Mesenchymal stem cell (in vitro differentiated cells and primary cell): ENCODE measurements at regions not wholly inside any gene's neighbourhood (a gene's known extent, or its start where the extent isn't known, plus 50 kb on each side); places are given as distances from the start of the nearest gene placed in this dataset.
"Not testable (repeated sequence)": the region's sequence is repeated elsewhere in the genome, so short reads cannot be mapped to it uniquely, and the experiment has no call there.

ENCODE experiments used
- DNase-seq: peaks from one replicate; pipeline ENCODE4 v3.0.0-alpha.2; 2013
- H2AFZ ChIP-seq: one replicate; pipeline ENCODE4 v1.6.1; 2013; ENCODE audit warnings: low read depth, mild to moderate bottlenecking, control low read depth, inconsistent platforms, low read length, moderate library complexity
- H2AK5ac ChIP-seq: 2 replicates; pipeline ENCODE4 v1.6.1; 2013; ENCODE audit warnings: low read length, moderate library complexity, mild to moderate bottlenecking, inconsistent platforms; ENCODE audit not compliant: severe bottlenecking
- H2BK120ac ChIP-seq: one replicate; pipeline ENCODE4 v1.6.1; 2013; ENCODE audit warnings: low read depth, mild to moderate bottlenecking, inconsistent platforms, low read length, moderate library complexity
- H2BK12ac ChIP-seq, 2 experiments: one replicate each; pipeline ENCODE4 v1.6.1; 2013; ENCODE audit warnings: inconsistent platforms in 2 of 2, low read length in 2 of 2, mild to moderate bottlenecking in 2 of 2, moderate library complexity in 2 of 2, control low read depth in 1 of 2
- H2BK15ac ChIP-seq: one replicate; pipeline ENCODE4 v1.6.1; 2013; ENCODE audit warnings: mild to moderate bottlenecking, low read depth, inconsistent platforms; ENCODE audit not compliant: poor library complexity, severe bottlenecking
- H2BK5ac ChIP-seq: 2 replicates; pipeline ENCODE4 v1.6.1; 2013; ENCODE audit warnings: low read depth, mild to moderate bottlenecking, low read length, control low read depth, inconsistent platforms; ENCODE audit not compliant: poor library complexity, severe bottlenecking
- H3K14ac ChIP-seq, 2 experiments: one replicate each; pipeline ENCODE4 v1.6.1; 2013; ENCODE audit warnings: inconsistent platforms in 2 of 2, low read length in 2 of 2, control low read depth in 1 of 2, mild to moderate bottlenecking in 1 of 2, moderate library complexity in 1 of 2
- H3K18ac ChIP-seq, 2 experiments: one replicate each; pipeline ENCODE4 v1.6.1; 2013; ENCODE audit warnings: inconsistent platforms in 2 of 2, low read length in 2 of 2, control low read depth in 1 of 2, low read depth in 1 of 2, mild to moderate bottlenecking in 1 of 2
- H3K23ac ChIP-seq, 2 experiments: one replicate each; pipeline ENCODE4 v1.6.1; 2013; ENCODE audit warnings: inconsistent platforms in 2 of 2, low read length in 2 of 2, mild to moderate bottlenecking in 2 of 2, moderate library complexity in 2 of 2, control low read depth in 1 of 2
- H3K27ac ChIP-seq: 2 replicates; pipeline ENCODE4 v1.5.1; 2013; ENCODE audit warnings: mild to moderate bottlenecking, moderate library complexity, low read length, control low read depth, inconsistent platforms; ENCODE audit not compliant: poor library complexity, severe bottlenecking
- H3K27me3 ChIP-seq, 2 experiments: 2 replicates each; pipeline versions ENCODE4 v1.6.1 to v1.7.0; 2013; ENCODE audit warnings: low read length in 2 of 2, mild to moderate bottlenecking in 2 of 2, moderate library complexity in 2 of 2, control low read depth in 1 of 2, inconsistent platforms in 1 of 2; ENCODE audit not compliant: control insufficient read depth in 1 of 2, insufficient read depth in 1 of 2
- H3K36me3 ChIP-seq, 2 experiments: 2 replicates each; pipeline versions ENCODE4 v1.6.1 to v1.7.0; 2013; ENCODE audit warnings: low read length in 2 of 2, control low read depth in 1 of 2, inconsistent platforms in 1 of 2, low read depth in 1 of 2, mild to moderate bottlenecking in 1 of 2; ENCODE audit not compliant: insufficient read depth in 2 of 2, control insufficient read depth in 1 of 2
- H3K4ac ChIP-seq, 2 experiments: one replicate each; pipeline ENCODE4 v1.6.1; 2013; ENCODE audit warnings: inconsistent platforms in 2 of 2, low read length in 2 of 2, mild to moderate bottlenecking in 2 of 2, moderate library complexity in 2 of 2, control low read depth in 1 of 2, low read depth in 1 of 2
- H3K4me1 ChIP-seq: 2 replicates; pipeline ENCODE4 v1.6.1; 2013; ENCODE audit warnings: low read depth, low read length, control low read depth; ENCODE audit not compliant: control insufficient read depth, insufficient read depth
- H3K4me2 ChIP-seq: 2 replicates; pipeline ENCODE4 v1.6.1; 2013; ENCODE audit warnings: low read length, mild to moderate bottlenecking, inconsistent platforms; ENCODE audit not compliant: poor library complexity, severe bottlenecking
- H3K4me3 ChIP-seq, 2 experiments: 2 replicates each; pipeline versions ENCODE4 v1.5.1 to v1.7.0; 2013; ENCODE audit warnings: low read length in 2 of 2, mild to moderate bottlenecking in 2 of 2, control low read depth in 1 of 2, low read depth in 1 of 2; ENCODE audit not compliant: insufficient read depth in 1 of 2
- H3K79me1 ChIP-seq: replicated peaks from 2 replicates; pipeline ENCODE4 v1.6.1; 2013; ENCODE audit warnings: mild to moderate bottlenecking, control low read depth, low read length, inconsistent platforms; ENCODE audit not compliant: poor library complexity, severe bottlenecking
- H3K9ac ChIP-seq: 2 replicates; pipeline ENCODE4 v1.7.0; 2013; ENCODE audit warnings: mild to moderate bottlenecking, low read length, moderate library complexity
- H3K9me3 ChIP-seq: 2 replicates; pipeline ENCODE4 v1.7.0; 2013; ENCODE audit warnings: mild to moderate bottlenecking, low read length; ENCODE audit not compliant: control insufficient read depth
- H4K8ac ChIP-seq: one replicate; pipeline ENCODE4 v1.6.1; 2013; ENCODE audit warnings: inconsistent platforms, mild to moderate bottlenecking, low read length, moderate library complexity
- H4K91ac ChIP-seq: one replicate; pipeline ENCODE4 v1.6.1; 2013; ENCODE audit warnings: mild to moderate bottlenecking, low read length, inconsistent platforms
- WGBS: methylation state at CpG from one replicate; pipeline ENCODE4 v1.1.7; 2013; ENCODE audit warnings: mixed read lengths; 5-methylcytosine and 5-hydroxymethylcytosine counted together

GRCh38 chr17:33931148-33931814 is 323.8 kb upstream of the CCL2 start:
- not testable (repeated sequence) for H3K4me3 ChIP-seq, H3K4me2 ChIP-seq, H3K9me3 ChIP-seq, H3K9ac ChIP-seq, H3K36me3 ChIP-seq, H2BK120ac ChIP-seq, H4K8ac ChIP-seq, H2BK15ac ChIP-seq, H4K91ac ChIP-seq, H3K27ac ChIP-seq, H3K23ac ChIP-seq, H2AFZ ChIP-seq, H3K14ac ChIP-seq, H2AK5ac ChIP-seq, H3K4ac ChIP-seq, H3K18ac ChIP-seq, H3K79me1 ChIP-seq, DNase-seq, H2BK5ac ChIP-seq, H3K4me1 ChIP-seq, H2BK12ac ChIP-seq
- WGBS = 85% methylated on average over 18 of the region's 19 CpGs
- H3K27me3 ChIP-seq = peaks cover 0 to 30% of the 10 kb centered on the region in 2 experiments

GRCh38 chr17:33932996-33933395 is 322.1 kb upstream of the CCL2 start:
- Histone ChIP-seq H3K9ac (no peak overlapping the region), H2AK5ac (no peak overlapping the region), H3K4me2 (no peak overlapping the region), H3K4me1 (no peaks in the 10 kb centered on the region), H2BK15ac (no peak overlapping the region), H2BK12ac (no peak overlapping the region), H2BK120ac (no peak overlapping the region), H4K91ac (no peak overlapping the region), H3K23ac (no peak overlapping the region), H3K9me3 (no peaks in the 10 kb centered on the region), H4K8ac (no peak overlapping the region), H3K4me3 (no peak overlapping the region), H2BK5ac (no peak overlapping the region), H3K18ac (no peak overlapping the region), H2AFZ (no peak overlapping the region), H3K4ac (no peak overlapping the region), H3K27me3 (peaks cover 0 to 31% of the 10 kb centered on the region in 2 experiments), H3K79me1 (no peaks in the 10 kb centered on the region), H3K36me3 (no peaks in the 10 kb centered on the region), H3K27ac (no peak overlapping the region), H3K14ac (no peak overlapping the region)
- 67% methylated on average over 2 of the region's 2 CpGs for WGBS
- no peak for DNase-seq

GRCh38 chr17:33933576-33933975 is 321.5 kb upstream of the CCL2 start:
- no peak for DNase-seq
- Histone ChIP-seq H3K9ac (no peak overlapping the region), H3K4me2 (no peak overlapping the region), H3K27ac (no peak overlapping the region), H3K36me3 (no peaks in the 10 kb centered on the region), H3K4me1 (no peaks in the 10 kb centered on the region), H3K14ac (no peak overlapping the region), H2BK120ac (no peak overlapping the region), H4K91ac (no peak overlapping the region), H3K27me3 (peaks cover 0 to 31% of the 10 kb centered on the region in 2 experiments), H3K4me3 (no peak overlapping the region), H3K18ac (no peak overlapping the region), H2BK5ac (no peak overlapping the region), H2AK5ac (no peak overlapping the region), H2AFZ (no peak overlapping the region), H2BK12ac (no peak overlapping the region), H3K9me3 (no peaks in the 10 kb centered on the region), H3K4ac (no peak overlapping the region), H2BK15ac (no peak overlapping the region), H3K79me1 (no peaks in the 10 kb centered on the region), H3K23ac (no peak overlapping the region), H4K8ac (no peak overlapping the region)
- 52% methylated on average over 5 of the region's 5 CpGs for WGBS

GRCh38 chr17:33934696-33935095 is 320.4 kb upstream of the CCL2 start:
- no peak overlapping the region for H3K4me2 ChIP-seq
- H2AK5ac ChIP-seq = no peak overlapping the region
- no peak overlapping the region for H3K14ac ChIP-seq
- no peak overlapping the region for H2AFZ ChIP-seq
- no peak overlapping the region for H3K9ac ChIP-seq
- H4K91ac ChIP-seq = no peak overlapping the region
- H3K18ac ChIP-seq = no peak overlapping the region
- no peak overlapping the region for H4K8ac ChIP-seq
- no peak overlapping the region for H2BK5ac ChIP-seq
- H3K36me3 ChIP-seq = no peaks in the 10 kb centered on the region
- no peak overlapping the region for H3K4ac ChIP-seq
- peaks cover 0 to 27% of the 10 kb centered on the region in 2 experiments for H3K27me3 ChIP-seq
- no peak overlapping the region for H3K4me3 ChIP-seq
- H2BK12ac ChIP-seq = no peak overlapping the region
- no peak overlapping the region for H3K27ac ChIP-seq
- no peaks in the 10 kb centered on the region for H3K79me1 ChIP-seq
- H3K4me1 ChIP-seq = no peaks in the 10 kb centered on the region
- H3K9me3 ChIP-seq = no peaks in the 10 kb centered on the region
- no peak overlapping the region for H3K23ac ChIP-seq
- WGBS = 89% methylated on average over 1 of the region's 1 CpG
- no peak for DNase-seq
- H2BK120ac ChIP-seq = no peak overlapping the region
- no peak overlapping the region for H2BK15ac ChIP-seq
